UCSD-AML1 (cell line): ENCODE measurements at regions not wholly inside any gene's neighbourhood (a gene's known extent, or its start where the extent isn't known, plus 50 kb on each side); places are given as distances from the start of the nearest gene placed in this dataset.
A peak's percentile ranks its signal among the peaks of the same experiment; 100 is the strongest.

Experiments used
- DNase-seq: peaks from one replicate; lab custom pipeline; 2025; ENCODE audit not compliant: unreplicated experiment; lab: John Stamatoyannopoulos, UW

DNA sequence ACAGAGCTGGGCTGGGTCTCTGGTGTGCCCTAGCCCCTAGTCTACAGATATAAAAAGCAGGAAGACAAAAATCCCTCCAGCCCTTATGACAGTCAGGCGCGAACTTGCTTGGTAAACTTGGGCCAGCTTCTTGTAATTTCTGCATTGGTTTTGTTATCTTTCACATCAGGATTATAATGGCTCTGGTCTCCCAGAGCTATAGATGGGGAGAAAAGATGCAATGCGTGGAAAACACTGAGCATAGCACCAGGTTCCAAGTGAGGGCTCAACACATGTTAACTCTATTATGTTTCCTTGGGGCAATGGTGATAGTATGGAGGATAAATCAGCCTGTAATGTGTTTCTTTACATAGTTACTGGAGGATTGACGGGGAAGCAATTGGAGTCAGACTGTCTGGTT is 246.8 kb upstream of the KCNG1 start:
- no peak for DNase-seq

DNA sequence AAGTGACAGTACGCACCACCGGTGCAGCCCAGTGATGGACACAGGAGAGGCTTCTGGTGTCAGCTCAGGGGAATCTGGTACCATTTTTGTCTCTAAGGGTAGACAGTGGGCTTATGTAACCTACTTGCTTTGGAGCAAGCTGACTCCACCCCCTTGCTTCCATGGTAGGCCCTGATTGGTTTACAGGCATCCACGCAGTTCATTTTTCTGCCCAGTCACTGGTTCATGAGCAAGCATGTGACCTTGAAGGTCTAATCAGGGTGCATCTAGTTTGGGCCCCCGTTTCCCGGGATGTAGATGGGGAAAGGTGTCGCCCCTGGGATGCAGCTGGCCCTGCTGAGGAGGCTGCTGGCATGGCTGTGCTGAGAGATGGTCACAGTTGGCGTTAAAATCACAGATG is 244.8 kb upstream of the KCNG1 start:
- DNase-seq: no peak

DNA sequence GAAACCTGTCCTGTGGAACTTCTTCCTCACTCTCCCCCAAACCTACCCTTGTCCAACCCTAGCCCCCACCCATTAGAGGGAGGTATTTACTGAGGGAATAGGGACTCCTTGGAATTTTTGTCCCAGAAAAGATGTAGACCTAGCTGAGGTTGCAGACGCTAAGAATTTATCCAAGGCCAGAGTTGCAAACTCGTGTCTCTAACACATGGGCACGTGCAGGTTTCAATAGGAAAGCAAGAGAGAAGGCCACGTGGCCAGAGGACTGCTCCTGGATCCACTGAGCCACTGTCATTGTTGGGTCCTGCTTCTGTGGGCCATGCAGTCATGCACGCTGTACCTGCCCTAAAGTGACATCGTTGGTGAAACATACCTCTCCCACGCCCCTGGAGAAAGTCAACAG is 243.4 kb upstream of the KCNG1 start:
- DNase-seq: no peak

DNA sequence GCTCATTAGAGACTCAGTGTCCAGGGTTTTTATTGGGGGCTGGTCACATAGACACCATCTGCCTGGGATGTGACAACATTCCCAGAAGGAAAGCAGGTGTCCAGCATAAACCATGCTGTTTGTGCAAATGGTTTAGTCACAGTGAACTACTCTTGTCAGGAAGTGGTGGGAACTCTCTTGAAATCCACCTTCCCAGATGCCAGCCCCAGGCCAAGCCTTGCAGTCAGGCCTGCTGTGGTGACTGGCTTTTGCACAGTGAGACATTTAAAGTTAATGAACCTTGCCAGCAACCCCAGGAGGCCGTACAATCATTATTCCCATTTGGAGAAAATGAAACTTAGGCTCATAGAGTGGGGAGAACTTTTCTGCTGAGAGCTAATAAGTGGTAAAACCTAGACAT is 242.5 kb upstream of the KCNG1 start:
- DNase-seq: no peak

DNA sequence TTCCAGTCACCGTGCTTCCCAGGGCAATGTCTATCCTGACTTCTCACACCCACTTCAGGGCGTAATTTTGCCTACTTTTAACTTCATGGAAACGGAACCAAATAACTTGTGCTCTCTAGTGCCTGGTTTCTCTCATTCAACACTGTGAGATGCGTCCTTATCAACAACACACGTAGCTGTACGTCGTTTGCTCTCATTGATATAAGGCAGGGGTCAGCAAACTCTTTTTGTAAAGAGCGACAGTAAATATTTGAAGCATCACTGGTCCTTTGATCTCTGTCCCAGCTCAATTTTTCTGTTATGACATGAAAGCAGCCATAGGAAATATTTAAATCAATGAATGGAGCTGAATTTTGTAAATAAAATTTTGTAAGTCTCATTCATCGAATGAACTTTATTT is 239.3 kb upstream of the KCNG1 start:
- no peak for DNase-seq

DNA sequence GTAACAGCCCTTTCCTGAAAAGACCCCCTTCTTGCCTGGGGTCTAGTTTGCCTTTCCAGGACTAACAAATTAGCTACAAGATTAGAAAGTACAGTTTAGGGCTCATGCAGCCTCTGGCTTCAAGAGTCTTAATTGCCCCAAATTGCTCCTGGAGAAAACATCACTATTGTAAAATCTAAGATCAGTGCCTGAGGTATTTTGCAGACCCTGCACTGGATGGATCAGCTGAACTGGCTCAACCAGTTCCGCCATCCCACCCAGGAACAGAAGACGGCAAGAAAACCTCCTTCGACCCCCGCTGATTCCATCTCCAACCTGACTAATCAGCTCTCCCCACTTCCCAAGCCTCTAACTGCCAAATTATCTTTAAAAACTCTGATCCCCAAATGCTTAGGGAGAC is 236.5 kb upstream of the KCNG1 start:
- no peak for DNase-seq

DNA sequence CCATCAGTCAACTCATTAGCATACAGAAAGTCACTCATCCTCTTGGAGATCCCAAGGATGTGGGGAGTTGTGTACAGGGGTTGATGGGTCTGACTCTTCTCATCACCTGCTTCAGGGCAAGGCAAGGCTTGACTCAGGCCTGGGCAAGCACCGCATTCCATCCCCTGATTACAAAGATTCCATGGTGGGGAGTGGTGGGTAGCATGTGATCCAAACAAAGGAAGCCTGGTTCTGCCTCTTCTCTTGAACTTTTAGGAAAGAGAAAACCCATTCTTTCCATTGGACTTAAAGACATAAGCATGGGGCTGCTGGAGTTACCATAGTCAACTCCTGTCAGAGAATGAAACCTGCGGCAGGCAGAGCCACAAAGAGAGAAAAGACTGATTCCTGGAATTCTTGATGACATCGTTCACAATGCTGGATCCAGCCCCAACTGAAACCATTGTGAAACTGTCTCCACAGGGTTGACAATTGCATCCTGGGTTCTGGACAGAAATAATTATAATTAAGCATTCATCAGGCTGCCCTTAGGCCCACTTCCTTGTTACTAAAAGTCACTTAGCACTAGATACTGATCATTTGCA is 235.8 kb upstream of the KCNG1 start:
- no peak for DNase-seq

DNA sequence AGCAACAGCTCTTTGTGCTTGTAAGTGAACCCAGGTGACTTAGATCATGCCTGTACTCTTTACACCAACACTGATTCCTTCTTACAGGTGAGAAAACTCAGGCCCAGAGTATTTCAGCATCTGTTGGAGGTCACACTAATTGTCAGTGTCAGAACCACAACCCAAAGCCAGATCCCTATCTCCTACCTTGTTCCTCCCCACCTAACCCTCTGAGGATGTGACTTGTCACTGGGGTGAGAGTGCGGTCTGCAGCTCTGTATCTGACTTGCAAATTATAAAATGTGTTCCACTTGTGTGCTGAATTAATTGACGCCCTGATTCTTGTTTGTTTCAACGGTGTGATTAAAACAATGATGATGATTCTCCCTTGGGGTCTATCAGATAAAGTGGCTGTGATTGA is 232.5 kb upstream of the KCNG1 start:
- no peak for DNase-seq

DNA sequence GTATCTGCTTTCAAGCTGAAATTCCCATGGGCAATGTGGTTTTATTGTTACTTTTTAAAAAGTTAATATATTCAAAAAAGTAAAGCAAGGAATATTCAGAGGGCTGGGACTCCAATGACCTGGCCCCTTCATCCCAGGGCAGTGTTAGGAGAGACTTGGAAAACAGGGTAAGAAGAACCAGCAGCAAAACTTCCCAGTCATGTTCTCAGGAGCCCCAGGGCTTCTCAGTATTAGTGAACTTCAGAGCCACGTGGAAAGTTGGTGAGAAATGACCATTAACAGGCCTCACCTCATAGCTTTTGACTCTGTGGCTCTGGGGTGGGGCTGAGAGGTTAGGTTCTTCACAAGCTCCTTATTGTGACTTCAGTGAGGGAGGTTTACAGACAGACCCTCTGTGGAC is 230.4 kb upstream of the KCNG1 start:
- no peak for DNase-seq

DNA sequence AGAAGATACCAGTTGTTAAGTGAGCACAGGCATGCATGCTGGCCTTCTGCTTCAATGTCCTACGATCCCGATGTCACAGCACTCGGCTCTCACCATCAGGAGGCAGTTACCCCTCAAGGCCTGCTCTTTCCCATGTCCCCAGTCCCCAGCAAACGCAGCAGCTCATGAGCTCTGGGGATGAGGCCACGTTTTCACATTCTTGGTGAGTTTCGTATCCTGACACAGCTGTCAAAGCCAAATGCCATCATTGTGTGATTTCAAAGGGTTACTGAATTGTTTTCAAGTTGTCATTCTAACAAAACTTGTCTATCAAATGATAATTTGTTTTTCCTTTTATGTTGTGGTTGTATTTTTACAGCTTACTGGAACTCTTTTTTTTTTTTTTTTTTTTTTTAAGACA is 226.9 kb upstream of the KCNG1 start:
- no peak for DNase-seq

DNA sequence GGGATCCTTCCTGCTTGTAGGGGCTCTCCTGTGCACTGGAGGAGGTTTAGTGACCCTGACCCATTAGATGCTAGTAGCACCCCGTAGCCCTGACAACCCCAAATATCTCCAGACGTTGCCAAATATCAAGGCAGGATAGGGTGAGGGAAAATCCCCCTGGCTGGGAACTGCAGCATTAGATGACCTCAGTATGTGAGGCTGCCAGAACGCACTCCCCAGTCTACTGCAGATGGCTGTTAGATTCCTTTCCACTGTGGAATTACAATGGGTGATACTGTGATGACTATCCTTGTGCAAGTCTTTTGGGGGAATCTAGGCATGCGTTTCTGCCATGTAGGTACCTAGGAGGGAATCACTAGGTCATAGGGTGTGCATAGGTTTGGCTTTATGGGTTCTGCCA is 226.3 kb upstream of the KCNG1 start:
- DNase-seq: no peak

DNA sequence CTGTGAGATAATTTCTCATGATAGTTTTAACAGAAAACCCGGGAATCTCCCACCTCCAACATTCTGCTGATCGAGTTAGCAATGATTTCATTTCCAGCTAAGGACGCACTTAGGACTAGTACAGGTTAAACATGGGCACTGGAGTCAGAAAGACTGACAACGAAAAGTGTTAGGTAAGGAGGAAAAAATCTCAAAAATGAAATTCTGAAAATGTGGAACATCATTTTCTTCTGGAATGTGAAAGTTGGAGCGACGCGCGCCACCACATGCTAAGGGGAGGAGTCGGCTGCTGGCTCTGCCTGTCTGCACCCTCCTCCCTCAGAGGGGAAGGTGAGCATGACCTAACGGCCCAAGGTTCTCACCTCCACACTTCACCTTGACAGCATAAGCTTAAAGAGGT is 221.6 kb upstream of the KCNG1 start:
- DNase-seq: no peak

DNA sequence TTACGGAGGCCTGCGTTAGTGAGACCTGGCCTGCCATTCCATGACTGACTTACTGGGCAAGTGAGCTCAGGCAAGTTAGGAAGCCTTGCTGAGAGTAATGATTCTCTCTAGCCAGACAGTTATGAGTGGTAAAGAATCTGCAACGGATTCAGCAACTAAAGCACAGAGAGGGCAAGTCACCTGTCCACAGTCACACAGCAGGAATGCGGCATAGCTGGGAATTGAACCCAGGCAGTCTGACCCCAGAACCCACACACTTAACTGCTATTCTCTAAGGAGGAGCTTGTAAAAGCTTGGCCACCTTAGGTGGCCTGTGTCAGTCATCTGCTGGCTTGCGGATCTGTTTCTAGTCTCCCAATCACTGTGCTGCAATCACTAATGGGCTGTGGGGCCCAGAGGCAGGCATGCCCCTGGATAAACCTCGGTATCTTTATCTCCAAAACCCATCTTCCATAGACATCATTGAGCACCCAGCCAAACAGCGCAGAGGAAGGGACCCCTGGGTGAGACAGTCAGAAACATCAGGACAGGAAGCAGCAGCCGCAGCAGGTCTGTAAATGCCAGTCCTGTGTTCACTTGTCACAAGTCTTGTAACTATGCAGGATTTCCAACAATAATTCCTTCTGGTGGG is 215.9 kb upstream of the KCNG1 start:
- no peak for DNase-seq

DNA sequence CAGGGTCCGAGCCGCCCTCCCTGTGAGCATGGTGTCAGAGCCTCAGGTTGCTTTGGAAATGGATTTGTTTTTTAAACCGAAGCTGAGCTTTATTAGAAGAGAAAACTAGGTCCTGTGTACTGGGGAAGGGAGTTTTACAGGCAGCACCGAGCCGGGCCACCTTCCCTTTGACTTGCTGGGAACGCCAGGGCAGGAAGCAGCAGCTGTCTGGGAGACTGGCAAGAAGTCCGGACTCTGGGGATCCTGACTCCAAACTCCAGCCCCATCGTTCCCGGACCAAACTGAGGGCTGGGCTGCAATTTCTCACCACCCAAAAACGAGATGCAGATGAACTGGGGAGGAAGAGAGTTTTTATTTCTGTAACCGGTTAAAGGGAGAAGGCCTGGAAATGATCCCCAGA is 214.9 kb upstream of the KCNG1 start:
- DNase-seq: no peak

DNA sequence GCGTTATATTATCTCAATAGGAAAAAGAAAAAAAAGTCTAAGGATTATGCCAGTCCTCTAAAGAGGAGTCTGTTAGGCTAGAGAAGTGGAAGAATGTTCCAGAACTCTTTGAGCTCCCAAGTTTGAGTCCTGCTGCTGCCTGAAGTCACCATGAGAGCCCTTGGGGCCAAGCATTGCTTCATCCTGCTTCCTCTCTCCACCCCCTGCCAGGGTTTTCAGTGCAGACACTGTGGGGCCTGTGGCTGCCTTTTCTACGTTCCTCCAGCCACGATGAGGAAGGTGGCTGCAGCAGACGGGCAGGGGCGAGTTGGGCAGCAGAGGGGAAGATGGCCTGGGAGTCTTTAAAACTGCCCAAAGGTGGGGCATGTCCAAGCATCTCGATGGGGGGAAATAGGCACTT is 214.4 kb upstream of the KCNG1 start:
- DNase-seq: peak; percentile 23

DNA sequence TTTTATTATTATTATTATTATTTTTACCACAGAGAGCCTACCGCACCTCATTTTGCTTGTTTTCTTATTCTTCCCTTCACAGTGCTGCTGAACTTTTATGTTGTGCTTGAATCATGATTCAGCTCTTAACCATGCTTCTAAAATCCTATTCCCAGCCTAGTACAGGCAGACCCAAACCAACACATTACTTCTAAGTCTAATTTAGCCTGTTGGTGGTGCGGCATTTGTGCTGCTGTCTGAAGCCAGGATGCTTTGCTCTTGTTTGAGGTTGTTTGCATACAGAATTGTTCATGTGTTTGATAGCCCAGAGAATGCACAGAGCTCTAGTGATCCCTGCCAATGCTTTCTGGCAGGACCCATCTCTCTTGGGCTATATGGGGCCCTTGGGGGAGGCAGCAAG is 213.5 kb upstream of the KCNG1 start:
- no peak for DNase-seq

DNA sequence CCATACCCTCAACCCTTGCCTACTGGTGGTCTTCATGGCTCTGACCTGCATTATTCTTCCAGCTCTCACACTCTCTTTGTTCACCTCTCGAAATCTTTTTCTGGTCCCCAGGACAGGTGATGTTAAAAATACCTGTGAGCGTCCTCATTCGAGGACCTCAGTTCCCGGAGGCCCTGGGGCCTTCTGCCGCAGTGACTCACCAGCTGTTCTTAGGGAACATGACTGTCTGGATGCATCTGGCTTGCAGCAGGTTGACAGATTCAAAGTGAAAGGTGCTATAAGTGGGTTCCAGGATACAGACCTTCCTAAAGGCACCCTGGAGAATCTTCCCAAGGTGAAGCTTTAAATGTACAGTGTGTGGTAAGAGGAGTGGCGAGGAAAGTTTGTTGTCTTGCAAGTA is 210.4 kb upstream of the KCNG1 start:
- DNase-seq: no peak

DNA sequence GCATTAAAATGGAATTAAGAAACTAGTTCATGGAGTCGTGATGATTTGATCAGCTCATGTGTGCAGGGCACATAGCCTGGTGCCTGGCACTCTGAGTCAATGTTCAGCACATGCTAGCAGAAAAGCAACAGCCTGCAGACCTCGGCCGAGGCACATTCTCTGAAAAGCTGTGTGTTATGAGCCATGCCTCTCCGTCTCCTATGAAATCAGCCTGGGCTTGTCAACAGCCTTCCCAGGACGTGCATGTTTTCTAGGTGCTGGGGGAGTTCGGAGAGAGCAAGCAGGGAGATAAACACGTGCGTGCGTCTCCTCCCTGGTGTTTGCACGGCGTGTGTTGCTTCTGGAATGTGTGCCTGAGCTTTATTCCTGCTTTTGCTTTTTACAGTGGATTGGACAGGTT is 207.8 kb upstream of the KCNG1 start:
- no peak for DNase-seq

DNA sequence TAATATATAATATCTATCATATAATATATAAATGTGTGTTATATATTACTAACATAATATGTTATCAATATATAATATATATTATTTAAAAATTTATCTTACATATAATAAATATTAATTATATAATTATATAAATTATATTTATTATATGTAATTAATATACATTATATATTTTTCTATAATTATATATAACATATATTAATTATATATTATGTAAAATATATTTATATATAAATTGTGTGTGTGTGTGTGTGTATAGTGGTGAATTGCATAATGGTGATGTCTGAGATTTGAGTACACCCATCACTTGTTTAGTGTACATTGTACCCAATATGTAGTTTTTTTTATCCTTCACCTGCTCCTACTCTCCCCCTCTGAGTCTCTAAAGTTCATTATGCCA is 205.9 kb upstream of the KCNG1 start:
- no peak for DNase-seq

DNA sequence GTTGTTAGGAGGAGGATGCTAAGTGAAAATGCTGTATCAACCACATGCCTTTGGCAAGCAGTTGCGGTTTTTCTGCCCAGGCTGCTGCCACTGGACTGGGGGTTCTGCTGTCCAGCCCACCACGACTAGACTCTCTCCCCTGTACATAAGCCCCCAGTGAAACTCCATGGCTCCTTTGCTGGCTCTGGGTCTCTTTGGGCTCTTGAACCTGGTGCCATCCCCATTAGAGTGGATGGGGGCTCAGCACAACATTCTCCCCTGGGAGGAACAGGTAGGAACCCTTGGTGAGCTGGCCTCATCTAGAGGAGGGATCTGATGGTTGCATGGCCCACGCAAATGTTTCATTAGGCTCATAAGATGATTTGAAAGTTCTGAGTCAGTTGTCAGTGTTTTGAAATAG is 204.8 kb upstream of the KCNG1 start:
- DNase-seq: no peak

DNA sequence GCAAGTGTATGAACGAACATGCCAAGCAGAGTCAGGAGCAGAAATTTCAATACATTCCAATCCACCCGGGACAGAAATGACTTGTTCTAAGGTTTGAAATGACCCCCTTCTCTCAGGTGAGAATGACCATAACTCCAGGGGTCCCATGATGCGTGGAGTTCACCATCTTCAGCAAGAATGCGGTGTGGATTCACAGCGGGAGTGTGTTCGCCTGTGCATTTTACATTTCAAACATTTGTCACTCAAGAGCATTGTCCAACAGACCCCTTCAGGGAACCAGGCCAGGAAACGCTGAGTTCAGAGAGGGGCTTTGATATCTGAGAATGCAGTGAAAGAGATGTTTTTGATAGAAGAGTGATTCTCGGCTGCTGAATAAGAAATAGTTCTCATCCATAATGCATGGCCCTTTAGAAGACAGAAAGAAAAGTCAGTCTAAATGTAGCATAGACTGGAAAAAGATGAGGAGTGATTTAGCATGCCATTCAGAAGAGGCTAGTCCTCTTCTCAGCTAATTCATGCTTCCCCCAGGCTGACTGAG is 200.3 kb upstream of the KCNG1 start:
- no peak for DNase-seq

DNA sequence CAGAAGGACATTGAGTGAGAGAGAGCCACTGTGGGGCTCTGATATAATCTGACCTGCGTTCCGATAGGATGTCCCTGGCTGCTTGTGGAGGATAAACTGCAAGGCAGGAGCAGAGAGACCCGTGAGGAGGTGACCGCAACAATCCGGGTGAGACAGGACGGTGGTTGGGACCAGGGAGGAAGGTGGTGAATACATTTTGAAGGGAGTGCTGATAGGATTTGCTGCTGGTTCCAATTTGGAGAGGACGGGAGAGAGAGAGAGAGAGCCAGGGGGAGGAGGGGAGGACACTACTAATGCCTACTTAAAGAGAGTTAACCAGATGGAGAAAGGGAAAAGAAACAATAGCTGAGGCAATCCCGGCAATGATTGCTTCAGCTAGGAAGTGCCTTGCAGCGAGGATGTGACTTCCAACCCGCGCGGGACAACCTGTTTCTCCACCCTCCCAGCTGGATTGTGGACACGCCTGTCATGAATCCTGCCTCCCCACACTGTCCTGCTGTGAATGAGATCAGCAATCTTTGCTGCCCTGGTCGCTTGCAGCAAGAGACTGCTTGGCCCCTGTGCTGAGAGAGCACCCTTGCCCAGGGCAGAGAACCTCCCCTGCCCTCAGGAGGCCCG is 199.0 kb upstream of the KCNG1 start:
- DNase-seq: no peak

DNA sequence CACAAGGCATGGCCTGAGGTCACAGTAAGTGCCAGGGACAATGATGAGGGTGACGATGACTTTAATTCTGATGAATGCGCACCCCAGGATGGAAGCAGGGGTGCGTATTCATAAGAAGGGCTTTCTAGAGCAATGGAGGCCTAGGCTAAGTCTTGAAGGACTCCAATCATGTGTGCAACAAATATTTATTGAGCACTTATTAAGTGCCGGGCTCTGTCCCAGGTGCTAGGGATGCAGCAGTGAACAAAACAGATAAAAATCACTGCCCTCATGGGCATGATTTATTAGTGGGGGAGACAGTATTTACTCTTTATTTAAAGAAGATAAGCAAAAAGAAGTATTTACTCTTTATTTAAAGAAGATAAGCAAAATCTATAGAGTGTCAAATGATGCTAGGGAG is 198.2 kb upstream of the KCNG1 start:
- no peak for DNase-seq
